ENCODE measurements at regions not wholly inside any gene's neighbourhood (a gene's known extent, or its start where the extent isn't known, plus 50 kb on each side); places are given as distances from the start of the nearest gene placed in this dataset.
A peak's percentile ranks its signal among the peaks of the same experiment; 100 is the strongest.

- TF ChIP-seq CTCF (conservative IDR thresholded peaks at IDR 0.05; ENCODE audit: low read length) (peak; percentile 82), EZH2phosphoT487 (IDR thresholded peaks at IDR 0.05; ENCODE audit: borderline replicate concordance, low read depth, low read length) (no peak)
- Histone ChIP-seq H3K4me3 (ENCODE audit: low read depth, low read length, poor library complexity, severe bottlenecking) (no peak overlapping the region), H3K27ac (ENCODE audit: low read depth, low read length, poor library complexity, severe bottlenecking) (no peak overlapping the region), H3K4me2 (ENCODE audit: low read length) (no peak overlapping the region), H3K4me1 (ENCODE audit: insufficient read depth, low read length, poor library complexity, severe bottlenecking) (no peaks in the 10 kb centered on the region), H4K20me1 (ENCODE audit: insufficient read depth, low read length) (no peaks in the 10 kb centered on the region), H3K9me2 (ENCODE audit: insufficient read depth, low read length) (no peaks in the 10 kb centered on the region), H3K36me3 (ENCODE audit: insufficient read depth, low read length) (no peaks in the 10 kb centered on the region), H3K9me3 (ENCODE audit: low read length) (no peaks in the 10 kb centered on the region), H2AFZ (ENCODE audit: low read length) (no peak overlapping the region), H3K79me2 (ENCODE audit: insufficient read depth, low read depth, low read length) (no peaks in the 10 kb centered on the region)
- BruUV-seq (replicated peaks): no TSS peak
- ChIA-PET POLR2A (no interaction called here), CTCF (ENCODE audit: unreplicated experiment) (no interaction called here)
- DNase-seq (ENCODE audit: low spot score): peak; percentile 36
- intact Hi-C loops (cut with micrococcal nuclease; ENCODE audit: unreplicated experiment): no loop called here
These were observed 75.7 kb upstream of the PKN2 start for GRCh38 chr1:88608139-88608943.

GRCh38 chr1:88609051-88609450, 75.0 kb upstream of the PKN2 start:
- DNase-seq (ENCODE audit: low spot score): no peak
- POLR2A ChIA-PET: no interaction called here
- CTCF ChIA-PET (ENCODE audit: unreplicated experiment): no interaction called here
- no TSS peak for BruUV-seq (replicated peaks)
- Histone ChIP-seq H4K20me1 (ENCODE audit: insufficient read depth, low read length) (no peaks in the 10 kb centered on the region), H3K4me3 (ENCODE audit: low read depth, low read length, poor library complexity, severe bottlenecking) (no peak overlapping the region), H3K4me2 (ENCODE audit: low read length) (no peak overlapping the region), H3K27ac (ENCODE audit: low read depth, low read length, poor library complexity, severe bottlenecking) (no peak overlapping the region), H3K9me3 (ENCODE audit: low read length) (no peaks in the 10 kb centered on the region), H3K36me3 (ENCODE audit: insufficient read depth, low read length) (no peaks in the 10 kb centered on the region), H3K79me2 (ENCODE audit: insufficient read depth, low read depth, low read length) (no peaks in the 10 kb centered on the region), H2AFZ (ENCODE audit: low read length) (no peak overlapping the region), H3K4me1 (ENCODE audit: insufficient read depth, low read length, poor library complexity, severe bottlenecking) (no peaks in the 10 kb centered on the region), H3K9me2 (ENCODE audit: insufficient read depth, low read length) (no peaks in the 10 kb centered on the region)
- intact Hi-C loops (cut with micrococcal nuclease; ENCODE audit: unreplicated experiment): no loop called here
- TF ChIP-seq CTCF (conservative IDR thresholded peaks at IDR 0.05; ENCODE audit: low read length): no peak
- TF ChIP-seq EZH2phosphoT487 (IDR thresholded peaks at IDR 0.05; ENCODE audit: borderline replicate concordance, low read depth, low read length): no peak

- Histone ChIP-seq H4K20me1 (ENCODE audit: insufficient read depth, low read length) (no peaks in the 10 kb centered on the region), H3K9me2 (ENCODE audit: insufficient read depth, low read length) (no peaks in the 10 kb centered on the region), H2AFZ (ENCODE audit: low read length) (no peak overlapping the region), H3K4me1 (ENCODE audit: insufficient read depth, low read length, poor library complexity, severe bottlenecking) (no peaks in the 10 kb centered on the region), H3K4me3 (ENCODE audit: low read depth, low read length, poor library complexity, severe bottlenecking) (no peak overlapping the region), H3K9me3 (ENCODE audit: low read length) (no peaks in the 10 kb centered on the region), H3K79me2 (ENCODE audit: insufficient read depth, low read depth, low read length) (no peaks in the 10 kb centered on the region), H3K4me2 (ENCODE audit: low read length) (no peak overlapping the region), H3K36me3 (ENCODE audit: insufficient read depth, low read length) (no peaks in the 10 kb centered on the region), H3K27ac (ENCODE audit: low read depth, low read length, poor library complexity, severe bottlenecking) (no peak overlapping the region)
- no TSS peak for BruUV-seq (replicated peaks)
- DNase-seq (ENCODE audit: low spot score): no peak
- POLR2A ChIA-PET: no interaction called here
- CTCF ChIA-PET (ENCODE audit: unreplicated experiment): no interaction called here
- intact Hi-C loops (cut with micrococcal nuclease; ENCODE audit: unreplicated experiment): no loop called here
- TF ChIP-seq CTCF (conservative IDR thresholded peaks at IDR 0.05; ENCODE audit: low read length): no peak
- no peak for TF ChIP-seq EZH2phosphoT487 (IDR thresholded peaks at IDR 0.05; ENCODE audit: borderline replicate concordance, low read depth, low read length)
These were observed 73.4 kb upstream of the PKN2 start for GRCh38 chr1:88610687-88611086.

All from OCI-LY7 (cell line).